IPS-20b (cell line): ENCODE measurements at regions not wholly inside any gene's neighbourhood (a gene's known extent, or its start where the extent isn't known, plus 50 kb on each side); places are given as distances from the start of the nearest gene placed in this dataset.
A peak's percentile ranks its signal among the peaks of the same experiment; 100 is the strongest.
"Not testable (repeated sequence)": the region's sequence is repeated elsewhere in the genome, so short reads cannot be mapped to it uniquely, and the experiment has no call there.

Experiments used
- H3K27ac ChIP-seq: one replicate; pipeline ENCODE4 v1.5.1; 2013; ENCODE audit warnings: low read length
- H3K27me3 ChIP-seq: 2 replicates; pipeline ENCODE4 v1.6.1; 2013; ENCODE audit warnings: mild to moderate bottlenecking, low read length, inconsistent platforms; ENCODE audit not compliant: insufficient read depth
- H3K36me3 ChIP-seq: 2 replicates; pipeline ENCODE4 v1.6.1; 2013; ENCODE audit warnings: low read depth, mild to moderate bottlenecking, inconsistent platforms, low read length, moderate library complexity; ENCODE audit not compliant: insufficient read depth
- H3K4me1 ChIP-seq: 2 replicates; pipeline ENCODE4 v1.6.1; 2013; ENCODE audit warnings: mild to moderate bottlenecking, control low read depth, inconsistent platforms, low read length, moderate library complexity; ENCODE audit not compliant: insufficient read depth
- H3K4me3 ChIP-seq: 2 replicates; pipeline ENCODE4 v1.5.1; 2013; ENCODE audit warnings: mild to moderate bottlenecking, low read length, inconsistent platforms
- H3K9ac ChIP-seq: 2 replicates; pipeline ENCODE4 v1.6.1; 2013; ENCODE audit warnings: low read depth, mild to moderate bottlenecking, inconsistent platforms, low read length, moderate library complexity
- H3K9me3 ChIP-seq: 2 replicates; pipeline ENCODE4 v1.6.1; 2013; ENCODE audit warnings: mild to moderate bottlenecking, low read depth, low read length, inconsistent platforms; ENCODE audit not compliant: insufficient read depth

DNA sequence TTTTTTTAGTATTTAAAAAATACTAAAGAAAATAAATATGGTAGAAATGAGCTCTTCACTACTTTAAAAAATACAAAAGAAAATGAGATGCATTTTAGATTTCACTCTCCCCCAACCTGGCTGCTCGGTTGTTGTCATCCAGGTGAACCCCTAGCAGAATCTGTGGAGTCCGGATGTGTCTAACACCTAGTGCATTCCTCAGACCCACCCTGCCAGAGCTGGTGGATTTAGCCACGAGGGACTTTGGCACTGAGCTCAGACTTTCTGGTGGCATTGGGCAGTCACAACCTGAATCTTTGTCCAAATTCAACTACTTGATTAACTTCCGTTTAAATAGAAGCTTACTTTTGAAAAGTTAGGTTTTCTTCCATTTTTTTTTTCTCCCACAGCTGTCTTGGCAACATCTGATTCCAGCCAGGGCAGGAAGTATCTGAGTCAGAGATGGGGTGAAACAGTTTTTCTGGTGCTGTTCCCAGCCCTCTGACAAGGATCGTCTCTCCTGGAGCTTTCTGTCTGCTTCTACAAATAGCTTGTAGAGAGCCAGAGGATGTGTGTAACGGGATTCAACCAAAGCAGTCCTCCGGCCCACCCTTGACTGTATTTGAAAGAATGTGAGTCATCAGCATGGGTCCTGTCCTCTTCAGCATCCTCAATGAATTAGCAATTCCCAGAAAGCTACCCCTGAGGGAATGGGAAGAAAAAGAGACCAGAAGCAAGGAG is 301.8 kb upstream of the MCTP2 start:
- no peaks in the 10 kb centered on the region for H3K36me3 ChIP-seq
- H3K4me3 ChIP-seq: no peak overlapping the region
- peaks cover 8% of the 10 kb centered on the region for H3K4me1 ChIP-seq
- H3K27ac ChIP-seq: no peak overlapping the region
- H3K9me3 ChIP-seq: no peaks in the 10 kb centered on the region
- no peaks in the 10 kb centered on the region for H3K27me3 ChIP-seq
- no peak overlapping the region for H3K9ac ChIP-seq

DNA sequence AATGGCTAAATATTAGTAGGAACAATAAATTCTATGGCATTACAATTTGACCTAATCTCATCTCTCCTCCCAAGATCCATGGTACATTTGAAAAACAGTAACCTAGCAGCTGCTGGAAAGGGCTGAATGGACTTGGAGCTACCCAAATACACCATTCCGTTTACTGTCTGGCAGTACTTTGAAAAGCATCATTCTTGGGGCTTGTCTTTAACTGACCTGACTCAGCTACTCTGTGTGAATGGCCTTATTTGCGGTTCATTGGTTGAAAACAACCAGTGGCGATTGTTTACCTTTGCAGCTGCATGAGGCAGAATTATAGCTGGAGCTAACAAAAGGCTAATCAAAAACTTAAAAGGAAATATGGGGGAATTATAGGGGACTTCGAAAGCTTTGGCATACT is 311.2 kb upstream of the MCTP2 start:
- Histone ChIP-seq H3K9ac (no peak overlapping the region), H3K4me3 (no peak overlapping the region), H3K36me3 (no peaks in the 10 kb centered on the region), H3K4me1 (peaks cover 13% of the 10 kb centered on the region; the same call in 1 of the 2 replicates), H3K27me3 (no peaks in the 10 kb centered on the region), H3K9me3 (no peaks in the 10 kb centered on the region), H3K27ac (no peak overlapping the region)

DNA sequence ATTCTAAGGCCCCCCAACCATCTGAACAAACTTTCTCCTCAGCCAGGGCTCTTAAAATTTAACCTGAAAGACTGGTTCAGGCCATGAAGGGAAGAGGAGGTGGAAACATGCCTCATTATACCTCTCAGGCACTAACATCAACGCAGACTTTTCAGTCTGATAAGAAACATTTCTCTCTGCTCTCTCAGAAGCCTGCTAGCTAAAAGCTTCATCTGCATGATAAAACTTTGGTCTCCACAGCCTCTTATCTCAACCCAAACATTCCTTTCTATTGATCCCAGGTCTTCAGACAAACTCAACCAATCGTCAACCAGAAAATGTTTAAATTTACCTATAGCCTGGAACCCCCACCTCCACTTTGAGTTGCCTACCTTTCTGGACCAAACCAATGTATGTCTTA is 312.6 kb upstream of the MCTP2 start:
- Histone ChIP-seq H3K4me3 (peak overlapping the region; percentile 17; the same call in 1 of the 2 replicates), H3K27ac (peak overlapping the region; percentile 2), H3K4me1 (peaks cover 11% of the 10 kb centered on the region; the same call in 1 of the 2 replicates)
- H3K27me3 ChIP-seq, H3K9me3 ChIP-seq, H3K36me3 ChIP-seq, H3K9ac ChIP-seq: not testable (repeated sequence)

DNA sequence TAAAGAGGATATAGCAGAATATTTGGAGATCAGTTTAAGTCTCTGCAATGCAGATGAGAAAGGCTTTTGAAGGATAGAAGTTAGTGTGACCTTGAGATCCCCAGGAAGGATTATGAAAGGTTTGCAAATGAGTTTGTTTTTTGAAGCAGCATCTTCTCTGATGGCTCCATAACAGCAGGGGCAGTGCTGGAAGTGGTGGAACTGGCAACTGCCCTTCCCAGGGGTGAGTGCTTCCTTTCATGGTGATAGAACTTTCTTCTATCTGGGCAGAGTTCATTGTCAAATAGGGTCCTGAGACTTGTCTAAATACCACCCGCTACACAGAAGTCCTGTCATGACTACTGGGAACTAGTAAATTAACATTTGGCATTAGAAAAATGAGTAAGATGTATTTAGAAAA is 314.2 kb upstream of the MCTP2 start:
- Histone ChIP-seq H3K27me3 (no peaks in the 10 kb centered on the region), H3K36me3 (no peaks in the 10 kb centered on the region), H3K4me1 (peaks cover 11% of the 10 kb centered on the region; the same call in 1 of the 2 replicates), H3K4me3 (no peak overlapping the region), H3K27ac (no peak overlapping the region), H3K9ac (no peak overlapping the region), H3K9me3 (no peaks in the 10 kb centered on the region)

DNA sequence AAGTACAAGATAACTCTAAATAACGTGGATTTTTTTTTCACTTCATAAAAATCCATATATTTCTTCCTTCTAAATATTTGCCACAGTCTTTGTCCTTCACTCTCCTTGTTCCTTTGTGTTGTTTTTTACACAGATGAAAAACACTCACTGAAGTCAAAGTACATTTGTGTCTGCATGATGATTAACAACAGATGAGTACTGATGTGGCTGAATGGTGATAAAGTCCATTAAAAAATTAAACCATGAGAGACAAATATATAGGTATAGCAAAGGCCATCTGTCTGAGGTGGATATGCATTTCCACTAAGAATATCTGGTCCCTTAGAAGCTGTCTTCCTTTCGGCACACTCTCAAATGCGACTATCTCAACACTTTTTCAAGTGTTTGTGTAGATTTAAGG is 317.5 kb upstream of the MCTP2 start:
- H3K9me3 ChIP-seq: no peaks in the 10 kb centered on the region
- H3K27me3 ChIP-seq: no peaks in the 10 kb centered on the region
- no peaks in the 10 kb centered on the region for H3K36me3 ChIP-seq
- no peak overlapping the region for H3K9ac ChIP-seq
- no peak overlapping the region for H3K4me3 ChIP-seq
- H3K27ac ChIP-seq: no peak overlapping the region
- H3K4me1 ChIP-seq: peaks cover 6% of the 10 kb centered on the region; the same call in 1 of the 2 replicates

DNA sequence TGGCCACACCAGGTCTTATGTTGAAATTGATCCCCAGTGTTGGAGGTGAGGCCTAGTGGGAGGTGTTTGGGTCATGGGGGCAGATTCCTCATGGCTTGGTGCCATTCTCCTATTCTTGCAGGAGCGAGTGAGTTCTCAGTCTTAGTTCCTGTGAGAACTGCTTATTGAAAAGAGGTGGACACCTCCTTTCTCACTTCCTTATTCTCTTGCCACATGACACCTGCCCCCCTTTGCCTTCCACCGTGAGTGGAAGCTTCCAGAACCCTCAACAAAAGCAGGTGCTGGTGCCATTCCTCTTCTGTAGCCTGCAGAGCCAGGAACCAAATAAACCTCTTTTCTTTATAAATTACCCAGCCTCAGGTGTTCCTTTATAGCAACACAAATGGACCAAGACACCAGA is 318.1 kb upstream of the MCTP2 start:
- Histone ChIP-seq H3K9me3 (no peaks in the 10 kb centered on the region), H3K4me1 (peaks cover 3% of the 10 kb centered on the region; the same call in 1 of the 2 replicates), H3K9ac (no peak overlapping the region), H3K27me3 (no peaks in the 10 kb centered on the region), H3K27ac (no peak overlapping the region), H3K36me3 (no peaks in the 10 kb centered on the region), H3K4me3 (no peak overlapping the region)

DNA sequence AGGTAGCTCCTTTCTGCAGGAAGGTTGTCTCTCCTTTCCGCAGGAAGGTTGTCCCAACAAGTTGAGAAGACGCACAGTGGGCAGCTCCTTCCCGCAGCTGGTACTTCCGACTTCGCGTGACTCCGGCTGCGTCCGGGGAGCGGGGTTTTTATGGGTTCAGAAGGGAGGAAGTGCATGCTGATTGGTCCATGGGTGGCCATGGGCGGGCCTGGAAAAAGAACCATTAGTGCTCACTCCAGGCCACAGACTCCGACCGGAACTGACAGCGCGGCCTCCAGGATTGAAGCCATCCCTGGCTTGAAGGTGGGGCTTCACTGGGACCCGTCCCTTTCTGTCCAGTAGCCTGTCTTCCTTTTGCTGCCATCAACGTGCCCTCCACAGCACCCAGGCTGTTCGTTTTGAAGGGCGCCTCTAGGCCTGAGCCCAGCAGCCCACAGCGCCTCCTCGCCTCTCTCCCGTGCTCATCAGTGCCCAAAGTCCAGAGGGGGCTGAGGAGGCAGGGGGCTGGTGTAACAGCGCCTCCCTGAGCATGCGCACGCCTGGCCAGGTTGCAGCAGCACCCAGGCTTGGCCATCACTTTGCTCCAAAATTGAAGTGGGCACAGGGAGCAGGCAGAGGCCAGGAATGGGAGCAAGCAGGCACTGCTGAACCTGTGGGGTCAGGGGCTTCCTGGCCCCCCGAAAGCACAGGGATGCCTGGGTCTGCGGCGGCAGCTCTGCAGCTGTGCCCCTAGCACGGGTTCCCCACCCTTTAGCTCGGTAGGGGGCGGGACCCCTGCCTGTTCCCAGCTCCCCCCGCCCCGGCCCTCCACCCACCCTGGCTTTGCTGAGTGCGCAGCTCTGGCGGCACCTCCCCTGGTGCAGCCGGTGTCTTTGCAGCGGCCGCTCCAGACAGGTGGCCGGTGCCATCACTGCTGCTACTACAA is 330.6 kb upstream of the MCTP2 start:
- H3K4me1 ChIP-seq: no peaks in the 10 kb centered on the region
- no peaks in the 10 kb centered on the region for H3K27me3 ChIP-seq
- H3K27ac ChIP-seq: no peak overlapping the region
- H3K4me3 ChIP-seq: no peak overlapping the region
- H3K9ac ChIP-seq: no peak overlapping the region
- H3K36me3 ChIP-seq: no peaks in the 10 kb centered on the region
- no peaks in the 10 kb centered on the region for H3K9me3 ChIP-seq

DNA sequence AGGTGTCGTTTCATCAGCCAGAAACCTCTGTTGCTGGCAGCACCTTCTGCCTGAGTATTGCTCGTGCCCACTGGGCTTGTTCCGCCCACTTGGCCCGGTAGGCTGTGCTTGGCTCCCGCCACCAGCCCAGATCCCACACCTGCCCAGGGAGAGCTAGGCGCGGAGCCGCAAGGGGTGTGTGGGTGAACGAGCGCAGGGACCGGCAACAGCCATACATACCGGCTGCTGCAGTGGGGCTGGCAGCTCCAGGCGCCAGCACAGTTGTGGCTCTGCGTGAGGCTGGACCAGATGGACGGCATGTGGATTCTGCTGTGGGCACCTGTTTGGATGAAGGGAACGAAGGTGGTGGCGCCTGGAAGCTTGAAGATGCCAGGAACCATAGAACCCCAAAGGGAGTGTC is 331.5 kb upstream of the MCTP2 start:
- Histone ChIP-seq H3K27ac (no peak overlapping the region), H3K9me3 (no peaks in the 10 kb centered on the region), H3K9ac (no peak overlapping the region), H3K4me1 (no peaks in the 10 kb centered on the region), H3K36me3 (no peaks in the 10 kb centered on the region), H3K4me3 (no peak overlapping the region), H3K27me3 (no peaks in the 10 kb centered on the region)

DNA sequence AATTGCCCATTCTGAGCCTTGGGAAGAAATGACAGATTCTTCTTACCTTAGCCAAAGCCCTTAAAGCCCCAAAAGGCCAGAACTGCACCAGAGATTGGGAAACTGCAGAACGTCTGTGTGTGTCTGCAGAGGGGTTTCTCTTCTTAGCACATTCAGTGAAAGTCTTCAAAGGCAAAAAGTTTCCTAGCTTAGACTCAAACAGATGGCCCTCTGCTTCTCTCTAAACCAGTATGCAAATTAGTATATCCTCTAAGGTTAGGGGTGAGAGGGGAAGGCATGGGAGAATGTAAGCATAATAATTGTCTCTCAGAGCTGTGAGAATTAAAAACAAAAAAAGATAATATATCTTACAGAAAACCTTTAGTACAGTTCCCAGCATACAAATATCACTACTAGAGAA is 334.0 kb upstream of the MCTP2 start:
- H3K36me3 ChIP-seq: no peaks in the 10 kb centered on the region
- no peaks in the 10 kb centered on the region for H3K4me1 ChIP-seq
- no peak overlapping the region for H3K9ac ChIP-seq
- no peaks in the 10 kb centered on the region for H3K9me3 ChIP-seq
- no peak overlapping the region for H3K27ac ChIP-seq
- H3K4me3 ChIP-seq: no peak overlapping the region
- H3K27me3 ChIP-seq: no peaks in the 10 kb centered on the region

DNA sequence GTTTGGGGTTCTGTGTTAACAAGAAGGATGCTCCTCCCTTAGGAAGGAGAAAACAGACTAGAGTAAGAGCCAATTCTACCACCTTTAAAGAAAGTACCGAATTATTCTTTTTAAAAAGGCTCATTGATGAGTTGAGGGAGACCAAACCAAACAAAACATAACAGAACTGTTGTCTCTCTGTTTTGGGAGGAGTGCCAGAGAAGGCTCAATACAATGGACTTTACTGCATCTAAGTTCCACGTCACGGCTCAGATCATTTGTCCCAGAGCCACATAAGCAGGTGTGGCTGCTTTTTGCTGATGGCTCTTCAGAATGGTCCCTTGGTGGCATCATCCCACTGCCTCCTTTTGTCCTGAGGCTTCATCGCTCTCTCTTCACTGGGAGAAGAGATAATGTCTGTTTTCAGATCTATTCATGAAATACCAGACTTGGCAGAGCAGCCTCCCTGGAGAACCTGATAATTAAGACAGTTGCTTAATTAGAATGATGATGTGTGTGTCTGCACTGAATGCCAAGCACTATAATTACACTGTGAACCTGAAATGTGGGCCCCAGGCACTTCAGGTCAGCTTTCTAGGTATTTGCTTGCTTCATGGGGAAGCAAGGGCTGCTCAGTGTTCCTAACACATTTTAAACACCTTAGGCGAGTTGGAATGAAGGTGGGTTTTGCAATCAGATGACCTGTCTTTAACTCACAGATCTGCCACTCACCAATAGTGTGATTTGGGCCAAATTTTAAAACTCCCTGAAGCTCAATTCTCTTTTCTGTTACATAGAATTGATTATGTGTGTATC is 335.2 kb upstream of the MCTP2 start:
- no peak overlapping the region for H3K4me3 ChIP-seq
- no peak overlapping the region for H3K27ac ChIP-seq
- no peaks in the 10 kb centered on the region for H3K36me3 ChIP-seq
- no peaks in the 10 kb centered on the region for H3K27me3 ChIP-seq
- H3K9ac ChIP-seq: no peak overlapping the region
- no peaks in the 10 kb centered on the region for H3K4me1 ChIP-seq
- no peaks in the 10 kb centered on the region for H3K9me3 ChIP-seq

DNA sequence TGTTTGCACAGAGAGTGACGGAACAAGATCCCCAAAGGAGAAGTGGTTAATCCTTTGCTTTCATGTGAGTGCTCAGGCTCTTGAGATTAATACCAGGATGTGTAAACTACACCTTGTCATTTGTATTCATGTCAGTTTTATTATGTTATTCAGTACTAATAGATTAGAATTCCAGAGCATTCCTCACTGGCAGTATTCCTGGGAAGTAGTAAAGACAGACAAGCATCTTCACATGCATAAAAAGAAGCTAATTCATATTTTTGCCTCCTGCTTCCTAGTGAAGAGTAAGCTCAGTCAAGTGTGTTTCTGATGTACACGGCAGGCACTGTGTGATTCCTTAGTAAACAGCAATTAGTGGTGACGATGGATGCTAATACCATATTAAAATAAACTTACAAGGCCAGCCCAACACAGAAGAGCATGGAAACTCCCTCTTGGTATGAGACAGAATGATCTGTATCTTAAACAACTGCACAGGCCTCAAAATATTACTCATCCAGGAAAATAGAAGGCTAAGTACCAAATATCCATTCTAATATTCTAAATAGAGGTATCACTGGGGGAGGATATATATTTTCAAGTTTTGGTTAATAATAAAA is 336.8 kb upstream of the MCTP2 start:
- H3K4me1 ChIP-seq: peaks cover 3% of the 10 kb centered on the region; the same call in 1 of the 2 replicates
- H3K9me3 ChIP-seq: no peaks in the 10 kb centered on the region
- no peak overlapping the region for H3K27ac ChIP-seq
- no peaks in the 10 kb centered on the region for H3K36me3 ChIP-seq
- H3K4me3 ChIP-seq: no peak overlapping the region
- no peak overlapping the region for H3K9ac ChIP-seq
- no peaks in the 10 kb centered on the region for H3K27me3 ChIP-seq
